ENCODE measurements at regions not wholly inside any gene's neighbourhood (a gene's known extent, or its start where the extent isn't known, plus 50 kb on each side); places are given as distances from the start of the nearest gene placed in this dataset.

- Histone ChIP-seq H3K56ac (replicated peaks; ENCODE audit: insufficient read length, low read depth, low read length) (no peak overlapping the region), H3K4me2 (ENCODE audit: insufficient read depth in 1 of 2, low read depth in 2 of 2, low read length in 2 of 2) (no peak overlapping the region), H3K27me3 (replicated peaks in 1 of 4; ENCODE audit: control insufficient read depth in 3 of 4, extremely low read depth in 1 of 4, insufficient read depth in 3 of 4, low read length in 3 of 4) (no peaks in the 10 kb centered on the region; a peak in 2 of 7 replicates), H3K79me2 (ENCODE audit: control insufficient read depth in 1 of 2, insufficient read depth in 2 of 2, low read length in 2 of 2) (no peaks in the 10 kb centered on the region), H3K9ac (replicated peaks in 1 of 4; ENCODE audit: extremely low read depth in 1 of 4, low read depth in 3 of 4, low read length in 3 of 4) (no peak overlapping the region), H3K27ac (ENCODE audit: low read depth, low read length) (no peak overlapping the region), H2BK15ac (ENCODE audit: low read length) (no peak overlapping the region), H2BK5ac (ENCODE audit: low read depth, low read length) (no peak overlapping the region), H3K14ac (ENCODE audit: insufficient read length) (no peak overlapping the region), H4K20me1 (replicated peaks in 1 of 2; ENCODE audit: control insufficient read depth in 1 of 2, insufficient read depth in 2 of 2, low read length in 2 of 2) (no peaks in the 10 kb centered on the region), H4K5ac (ENCODE audit: insufficient read length, low read depth, low read length) (no peak overlapping the region), H3K4me3 (ENCODE audit: extremely low read depth in 1 of 4, insufficient read depth in 2 of 4, low read depth in 3 of 4, low read length in 4 of 4) (no peak overlapping the region), H2AFZ (ENCODE audit: low read length) (no peak overlapping the region), H3K18ac (ENCODE audit: extremely low read depth, low read length) (no peak overlapping the region), H2BK12ac (ENCODE audit: low read depth, low read length) (no peak overlapping the region), H3K36me3 (ENCODE audit: control insufficient read depth in 2 of 4, insufficient read depth in 4 of 4, low read length in 3 of 4) (no peaks in the 10 kb centered on the region), H3K4me1 (replicated peaks in 1 of 4; ENCODE audit: control insufficient read depth in 3 of 4, insufficient read depth in 4 of 4, low read length in 3 of 4) (peaks cover 0 to 6% (median 6%) of the 10 kb centered on the region in 4 experiments; a peak in 6 of 7 replicates), H3K9me3 (ENCODE audit: insufficient read depth in 2 of 2, low read depth in 1 of 2, low read length in 1 of 2) (no peaks in the 10 kb centered on the region), H4K8ac (ENCODE audit: extremely low read depth, insufficient read depth, low read length) (no peak overlapping the region), H4K91ac (replicated peaks; ENCODE audit: insufficient read length, low read length) (no peak overlapping the region), H2AK5ac (ENCODE audit: low read depth, low read length) (no peak overlapping the region), H2BK20ac (ENCODE audit: low read length) (no peak overlapping the region), H3K23me2 (ENCODE audit: low read depth, low read length) (no peaks in the 10 kb centered on the region), H3K4ac (replicated peaks; ENCODE audit: insufficient read length, low read depth, low read length) (no peak overlapping the region), H3K79me1 (ENCODE audit: low read depth, low read length) (no peaks in the 10 kb centered on the region), H3K23ac (ENCODE audit: insufficient read length) (no peak overlapping the region), H2BK120ac (replicated peaks; ENCODE audit: low read depth, low read length) (no peak overlapping the region)
- TF ChIP-seq CEBPB (IDR thresholded peaks at IDR 0.05; ENCODE audit: low read depth, low read length) (no peak), HDAC6 (IDR thresholded peaks at IDR 0.05; ENCODE audit: low read depth, low read length) (no peak), SP2 (IDR thresholded peaks at IDR 0.05; ENCODE audit: low read length) (no peak), YY1 (IDR thresholded peaks at IDR 0.05; ENCODE audit: low read depth, low read length) (no peak), TCF12 (IDR thresholded peaks at IDR 0.05; ENCODE audit: low read depth, low read length) (no peak), NRF1 (IDR thresholded peaks at IDR 0.05; ENCODE audit: low read depth, low read length) (no peak), KDM5A (IDR thresholded peaks at IDR 0.05; ENCODE audit: low read length) (no peak)
- CTCF ChIA-PET (ENCODE audit: partially characterized antibody) = interaction anchor here (0.7 to 2.2 kb wide), 12 partner anchors 12 to 475 kb away, joined by 3 to 9 read pairs (median 3); no protein-coding TSS in a partner anchor
- POLR2A ChIA-PET (ENCODE audit: partially characterized antibody) = no interaction called here
- 92% methylated on average over 7 of the region's 7 CpGs; no CpG with 5 or more reads in 1 of the 2 experiments for WGBS, 2 experiments (ENCODE audit: extremely low coverage in 1 of 2, insufficient coverage in 1 of 2, insufficient read length in 1 of 2, insufficient replicate concordance in 2 of 2, low coverage in 1 of 2, low lambda C conversion rate in 2 of 2, missing lambda C conversion rate in 1 of 2)
- no peak for DNase-seq (ENCODE audit: low read depth in 1 of 2, low spot score in 2 of 2)
- no peak for FAIRE-seq
These were observed 522.6 kb upstream of the PROK2 start for GRCh38 chr3:72307438-72308115.

All from H1 (cell line).